D341Med (cell line): ENCODE measurements at regions not wholly inside any gene's neighbourhood (a gene's known extent, or its start where the extent isn't known, plus 50 kb on each side); places are given as distances from the start of the nearest gene placed in this dataset.
"Not testable (repeated sequence)": the region's sequence is repeated elsewhere in the genome, so short reads cannot be mapped to it uniquely, and the experiment has no call there.

ENCODE experiments used
- DNase-seq: peaks from one replicate; pipeline ENCODE4 v3.0.0; 2012; ENCODE audit warnings: low spot score

DNA sequence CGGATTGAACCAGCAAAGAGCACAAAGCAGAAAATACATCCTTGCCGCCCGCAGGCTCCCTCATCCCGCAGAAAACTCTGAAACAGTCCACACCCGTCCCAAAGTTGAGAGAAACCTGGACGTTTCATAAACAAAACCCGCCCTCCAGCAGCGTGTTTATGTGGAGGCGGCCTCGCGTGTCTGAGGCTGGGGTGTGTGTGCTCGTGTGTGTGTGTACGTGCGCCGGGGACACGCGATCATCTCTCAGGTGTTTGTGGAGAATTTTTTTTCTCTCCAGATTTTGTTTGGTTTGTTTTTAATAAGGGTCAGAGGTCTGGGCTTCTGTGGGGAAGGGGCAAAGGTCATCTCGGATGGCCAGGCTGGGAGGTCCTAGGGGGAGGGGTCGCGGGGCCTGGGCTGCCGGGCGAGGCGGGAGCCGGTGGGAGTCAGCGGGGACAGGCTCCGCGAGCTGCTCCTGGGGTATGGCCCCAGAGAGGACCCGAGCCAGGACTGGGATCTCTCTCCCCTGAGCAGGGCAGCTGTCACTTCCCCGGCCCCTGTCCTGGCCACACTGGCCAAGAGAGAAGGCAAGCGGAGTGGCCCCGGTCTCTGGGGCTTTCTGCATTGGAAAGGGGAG lies 206.4 kb downstream of the C9orf50 start:
- no peak for DNase-seq

DNA sequence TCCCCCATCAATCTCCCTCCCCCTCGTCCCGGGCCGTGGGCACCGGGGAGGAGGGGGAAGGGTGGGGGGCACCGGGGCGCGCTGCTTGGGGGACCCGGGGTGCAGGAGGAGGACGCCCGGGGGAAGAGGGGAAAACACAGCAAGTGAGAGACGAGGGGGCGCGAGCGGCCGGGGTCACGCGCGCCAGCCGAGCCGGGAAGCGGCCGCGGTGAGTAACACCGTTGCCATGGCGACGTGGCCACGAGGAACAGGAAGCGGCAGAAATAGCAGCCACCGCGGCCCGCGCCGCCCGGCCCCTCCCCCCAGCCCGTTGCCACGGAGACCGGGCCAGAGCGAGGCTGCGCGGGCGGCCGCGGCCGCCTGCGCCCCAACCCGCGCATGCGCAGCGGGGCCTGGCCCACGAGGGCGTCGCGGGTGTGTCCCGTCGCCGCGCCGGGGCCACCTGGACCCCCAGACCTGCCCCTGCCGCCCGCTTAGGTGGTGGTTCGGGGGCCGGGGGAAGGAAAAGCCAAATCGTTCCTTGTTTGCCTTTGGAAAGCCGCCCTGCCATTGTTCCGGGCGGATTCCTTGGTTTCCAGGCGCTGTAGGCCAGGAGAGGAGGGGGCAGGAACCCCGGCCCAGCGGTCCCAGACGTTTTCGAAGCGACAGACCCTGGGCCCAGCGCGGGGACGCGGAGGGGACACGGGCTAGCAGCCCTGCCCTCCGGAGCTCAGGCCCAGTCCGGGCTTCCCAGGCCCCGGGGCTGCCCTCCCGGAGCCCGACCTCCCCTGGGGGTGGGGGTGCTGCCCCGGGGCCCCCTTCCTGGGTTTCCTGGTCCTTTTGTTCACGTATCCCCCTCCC lies 207.1 kb downstream of the C9orf50 start:
- DNase-seq, result peak; percentile 99

- peak; percentile 69 for DNase-seq
Observed at GRCh38 chr9:129412814-129413536, 207.9 kb downstream of the C9orf50 start.

- not testable (repeated sequence) for DNase-seq
Observed at GRCh38 chr9:129412176-129412813, 208.6 kb downstream of the C9orf50 start.

GRCh38 chr9:129411501-129412175 lies 209.3 kb downstream of the C9orf50 start:
- DNase-seq, result no peak

DNA sequence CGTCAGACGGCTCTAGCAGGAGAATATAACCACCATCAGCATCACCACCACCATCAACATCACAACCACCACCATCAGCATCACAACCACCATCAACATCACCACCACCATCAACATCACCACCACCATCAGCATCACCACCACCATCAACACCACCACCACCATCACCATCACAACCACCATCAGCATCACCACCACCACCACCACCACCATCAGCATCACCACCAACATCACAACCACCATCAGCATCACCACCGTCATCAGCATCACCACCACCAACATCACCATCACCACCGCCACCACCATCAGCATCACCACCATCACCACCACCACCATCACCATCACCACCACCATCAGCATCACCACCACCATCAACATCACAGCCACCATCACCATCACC lies 210.7 kb downstream of the C9orf50 start:
- no peak for DNase-seq

DNA sequence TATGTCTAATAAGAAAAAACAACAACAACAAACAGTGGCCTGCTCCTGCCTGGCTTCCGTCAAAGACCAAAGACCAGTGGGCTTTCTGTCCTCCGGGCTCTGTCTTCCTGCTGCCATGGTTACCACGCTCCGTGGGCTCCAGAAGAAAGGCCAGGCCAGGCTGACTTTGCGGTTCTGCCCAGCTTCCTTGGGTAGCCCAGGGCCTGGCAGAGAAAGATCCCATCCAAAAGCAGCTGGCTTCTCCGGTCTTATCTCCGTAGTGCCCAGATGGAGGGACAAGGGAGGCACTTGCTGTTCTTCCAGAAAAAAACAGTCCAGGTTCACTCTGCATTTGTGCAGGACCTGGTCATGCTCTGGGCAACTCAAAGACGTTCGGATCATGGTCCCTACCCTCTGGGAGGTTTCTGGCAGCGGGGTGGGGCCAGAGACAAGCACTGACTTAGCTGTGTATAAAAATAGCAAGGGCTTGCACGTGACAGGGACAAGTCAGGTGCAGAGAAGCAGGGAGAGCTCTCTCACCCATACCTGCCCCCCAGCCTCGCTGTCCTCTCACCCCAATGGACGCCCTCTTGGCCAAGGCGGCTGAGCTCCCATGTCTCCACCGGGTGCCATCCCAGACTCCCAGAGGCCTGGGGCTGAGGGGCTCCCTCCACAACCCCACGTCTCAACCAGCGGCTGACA lies 212.2 kb downstream of the C9orf50 start:
- no peak for DNase-seq

- no peak for DNase-seq
Observed at GRCh38 chr9:129407905-129408452, 212.9 kb downstream of the C9orf50 start.

DNA sequence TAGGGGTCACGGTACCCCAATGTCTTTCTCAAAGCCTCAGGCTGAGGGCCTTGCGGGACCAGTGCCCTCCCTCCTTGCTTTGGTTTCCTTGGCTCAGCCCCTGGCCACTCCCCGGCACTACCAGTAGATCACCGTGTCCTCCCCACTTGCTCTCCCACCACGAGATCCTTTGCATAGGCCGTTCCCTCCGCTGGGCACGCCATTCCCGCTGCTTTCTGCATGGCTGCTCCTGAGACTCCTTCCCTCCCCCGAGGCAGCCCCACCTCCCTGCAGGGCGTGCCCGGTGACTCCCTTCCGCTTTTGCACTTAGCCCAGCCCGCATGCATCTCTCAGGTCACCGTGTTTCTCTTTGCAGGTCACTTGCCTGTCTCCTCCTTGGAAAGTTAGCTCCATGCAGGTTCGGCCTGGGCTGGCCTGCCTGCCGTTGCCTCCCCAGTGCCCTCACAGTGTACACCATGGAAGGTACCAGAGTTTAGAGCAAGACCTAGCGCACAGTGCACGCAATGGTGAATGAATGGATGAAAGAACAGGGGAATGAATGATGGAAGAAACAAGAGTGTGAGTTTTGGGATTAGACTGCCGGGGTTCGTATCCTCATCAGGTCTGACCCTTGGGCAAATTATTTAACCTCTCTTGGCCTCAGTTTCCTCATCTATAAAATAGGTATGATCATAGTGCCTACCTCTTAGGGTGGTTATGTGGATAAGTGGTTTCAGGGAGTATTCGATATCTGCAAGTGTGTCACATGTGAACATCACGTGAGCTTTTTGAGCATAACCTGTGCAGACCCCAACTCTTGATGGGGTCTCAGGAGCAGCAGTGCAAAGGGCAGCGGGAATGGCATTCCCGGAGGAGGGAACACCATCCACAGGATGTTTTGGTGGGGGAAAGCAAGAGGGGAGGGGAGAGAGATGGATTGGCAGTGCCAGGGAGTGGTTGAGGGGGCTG lies 214.3 kb downstream of the C9orf50 start:
- no peak for DNase-seq

DNA sequence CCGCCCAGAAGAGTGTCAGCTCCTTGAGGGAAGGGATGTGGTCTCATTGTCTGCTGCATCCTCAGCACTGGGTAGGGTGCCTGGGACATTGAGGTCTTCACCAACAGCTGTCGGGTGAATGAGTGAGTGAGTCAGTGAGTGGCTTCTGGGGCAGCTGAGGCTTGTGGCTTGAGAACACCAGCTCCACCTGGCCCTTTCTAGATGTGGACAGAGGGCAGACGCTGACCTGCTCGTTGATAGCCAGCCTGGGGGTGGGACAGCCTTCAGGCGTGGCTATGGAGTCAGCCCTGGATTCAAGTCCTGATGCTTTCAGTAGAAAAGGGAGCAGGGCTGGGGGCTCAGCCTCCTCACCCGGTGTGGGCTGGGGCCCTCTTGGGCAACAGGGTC lies 215.1 kb downstream of the C9orf50 start:
- no peak for DNase-seq

DNA sequence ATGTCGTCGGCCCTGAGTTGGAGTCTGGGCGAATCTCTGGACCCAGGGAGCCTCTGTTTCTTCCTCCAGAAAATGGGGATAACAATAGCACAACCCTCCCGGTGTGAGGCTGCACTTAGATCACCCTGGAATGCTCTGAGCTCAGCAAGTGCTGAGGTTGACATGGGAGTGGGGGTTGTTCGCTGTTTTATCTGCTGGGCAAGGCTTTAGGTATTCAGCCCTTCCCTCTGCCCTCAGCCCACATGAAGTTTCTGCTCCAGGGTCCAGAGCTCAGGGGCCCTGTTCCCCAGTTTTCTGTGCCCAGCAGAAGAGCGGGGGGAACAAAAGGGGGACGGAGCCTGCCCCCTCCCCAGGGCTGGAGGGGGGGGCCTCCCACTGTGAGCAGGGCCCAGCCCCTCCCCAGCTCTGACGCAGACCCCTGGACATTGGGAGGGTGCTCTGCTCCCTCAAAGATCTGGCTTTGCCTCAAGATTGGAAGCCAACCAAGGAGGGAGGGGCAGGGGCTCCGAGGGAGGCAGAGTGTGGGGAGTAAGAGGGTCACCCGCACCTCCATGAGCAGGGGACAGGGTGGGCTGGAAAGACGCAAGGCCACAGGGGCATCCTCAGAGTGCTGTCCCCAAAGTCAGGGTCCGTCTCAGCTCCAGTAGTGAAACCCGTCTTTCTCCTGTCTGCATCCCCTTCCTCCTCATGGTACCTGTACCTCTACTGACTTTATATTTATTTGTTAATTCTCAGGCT lies 215.6 kb downstream of the C9orf50 start:
- no peak for DNase-seq

DNA sequence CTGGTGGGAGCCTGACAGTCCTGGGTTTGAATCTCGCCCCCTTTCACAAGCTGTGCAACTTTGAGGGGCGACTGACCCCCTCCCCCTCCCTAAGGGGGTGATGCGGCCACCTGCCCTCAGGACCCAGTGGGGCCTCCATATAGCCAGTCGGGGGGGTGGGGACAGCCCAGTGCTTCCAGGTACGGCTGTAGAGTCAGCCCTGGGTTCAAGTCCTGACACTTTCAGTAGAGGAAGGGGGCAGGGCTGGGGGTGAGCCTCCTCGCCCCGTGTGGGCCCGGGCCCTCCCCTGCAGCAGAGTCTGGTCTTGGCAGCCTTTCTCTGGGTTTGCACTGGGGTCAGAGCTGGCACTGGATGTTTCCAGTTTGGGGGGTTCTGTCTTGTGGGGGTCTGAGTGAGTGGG lies 216.3 kb downstream of the C9orf50 start:
- no peak for DNase-seq

DNA sequence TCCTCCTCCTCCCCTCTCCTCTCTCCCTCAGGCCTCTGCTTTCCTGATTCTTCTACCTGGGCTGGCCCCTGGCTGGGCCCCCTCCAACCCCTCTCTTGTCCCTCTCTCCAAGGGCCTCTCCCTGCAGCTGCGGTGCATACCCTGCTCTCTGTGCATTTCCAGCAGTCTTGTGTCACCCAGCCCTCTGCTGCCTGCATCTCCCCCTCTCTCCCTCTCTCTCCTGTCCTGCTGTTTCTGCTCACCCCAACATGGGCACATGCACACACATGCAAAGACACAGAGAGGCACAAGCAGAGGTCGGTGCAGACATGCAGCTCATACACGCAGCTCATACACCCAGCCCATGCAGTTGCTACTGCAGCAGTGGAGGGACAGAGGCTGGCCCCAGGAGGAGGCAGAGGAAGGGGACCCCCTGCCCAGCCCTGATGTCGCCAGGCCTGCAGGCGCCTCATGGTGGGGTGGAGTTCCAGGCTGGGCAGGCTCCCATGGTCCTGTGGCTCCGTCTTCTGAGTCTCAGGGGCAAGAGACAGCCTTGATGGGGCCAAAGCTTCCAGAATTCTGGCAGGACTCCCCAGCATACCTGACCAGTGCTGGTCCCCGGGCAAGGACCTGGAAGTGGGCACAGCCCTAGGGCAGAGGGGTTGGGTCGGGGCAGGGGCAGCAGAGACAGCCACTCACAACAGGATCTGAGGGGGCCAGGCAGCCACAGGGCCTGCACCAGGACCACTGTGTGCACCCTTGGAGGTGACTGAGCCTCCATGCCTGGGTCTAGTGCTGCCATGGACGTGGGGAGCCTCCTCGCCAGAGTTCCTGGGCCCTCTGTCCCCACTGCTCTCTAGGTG lies 216.9 kb downstream of the C9orf50 start:
- DNase-seq, result no peak

GRCh38 chr9:129402931-129403778 lies 217.7 kb downstream of the C9orf50 start:
- DNase-seq, result no peak

- no peak for DNase-seq
Observed at GRCh38 chr9:129402371-129402739, 218.5 kb downstream of the C9orf50 start.

DNA sequence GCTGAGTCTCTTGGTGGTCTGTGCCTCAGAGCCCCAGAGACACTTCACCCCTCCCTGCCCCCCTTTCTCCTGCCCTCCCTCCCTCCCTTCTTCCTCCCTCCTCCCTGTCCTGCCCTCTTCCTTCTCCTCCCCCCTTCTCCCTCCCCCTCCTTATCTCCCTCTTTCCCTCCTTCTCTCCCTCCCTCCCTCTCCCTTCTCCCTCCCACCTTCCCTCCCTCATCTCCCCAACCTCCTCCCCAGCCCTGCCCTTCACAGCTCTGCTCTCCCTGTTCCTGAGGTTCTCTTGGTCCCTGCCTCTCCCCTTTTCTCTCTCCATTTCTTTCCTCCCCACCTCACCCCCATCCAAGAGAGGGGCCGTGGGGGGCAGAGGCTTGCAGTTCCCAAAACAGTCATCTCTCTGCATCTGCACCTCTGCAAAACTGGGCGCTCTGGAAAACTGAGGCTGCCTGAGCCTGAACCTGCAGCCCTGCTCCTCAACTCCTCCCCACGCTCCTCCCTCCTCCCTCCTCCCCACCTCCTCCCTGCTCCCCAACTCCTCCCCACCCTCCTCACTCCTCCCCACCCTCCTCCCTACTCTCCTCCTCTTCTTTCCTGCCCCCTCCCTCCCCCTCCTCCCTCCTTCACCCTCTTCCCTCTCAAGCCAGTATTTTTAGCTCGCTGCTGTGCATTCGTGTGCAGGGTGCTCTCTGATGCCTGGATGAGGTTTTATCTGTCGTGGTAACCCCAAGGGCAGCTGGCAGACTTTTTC lies 219.1 kb downstream of the C9orf50 start:
- no peak for DNase-seq
